ENCODE measurements at regions not wholly inside any gene's neighbourhood (a gene's known extent, or its start where the extent isn't known, plus 50 kb on each side); places are given as distances from the start of the nearest gene placed in this dataset.
"Not testable (repeated sequence)": the region's sequence is repeated elsewhere in the genome, so short reads cannot be mapped to it uniquely, and the experiment has no call there.

GRCh38 chr13:68895696-68896095 lies 1211.9 kb upstream of the ATXN8OS start:
- Histone ChIP-seq H3K27me3 (ENCODE audit: control insufficient read depth, extremely low read depth, insufficient read depth, low read length) (no peaks in the 10 kb centered on the region), H3K4me2 (ENCODE audit: control insufficient read depth, extremely low read depth, insufficient read depth, low read depth, low read length) (no peak overlapping the region), H3K36me3 (ENCODE audit: control insufficient read depth in 2 of 2, extremely low read depth in 1 of 2, insufficient read depth in 2 of 2, low read length in 2 of 2) (no peaks in the 10 kb centered on the region), H3K4me1 (ENCODE audit: control insufficient read depth, extremely low read depth, insufficient read depth, low read length) (no peaks in the 10 kb centered on the region), H3K79me2 (ENCODE audit: control insufficient read depth, insufficient read depth, low read length) (no peaks in the 10 kb centered on the region), H3K9me3 (ENCODE audit: control insufficient read depth, low read depth, low read length) (no peaks in the 10 kb centered on the region), H3K9ac (ENCODE audit: control insufficient read depth, extremely low read depth, insufficient read depth, low read length) (no peak overlapping the region), H3K4me3 (ENCODE audit: control insufficient read depth in 2 of 3, extremely low read depth in 1 of 3, insufficient read depth in 2 of 3, low read depth in 1 of 3, low read length in 3 of 3) (no peak overlapping the region), H3K27ac (ENCODE audit: control insufficient read depth, insufficient read depth, low read length) (no peak overlapping the region), H2AFZ (ENCODE audit: control insufficient read depth, low read length) (no peak overlapping the region), H3K9me1 (ENCODE audit: control insufficient read depth, extremely low read depth, insufficient read depth, low read length) (no peaks in the 10 kb centered on the region), H4K20me1 (ENCODE audit: control insufficient read depth, extremely low read depth, insufficient read depth, low read length) (no peaks in the 10 kb centered on the region)
- DNase-seq (ENCODE audit: low read depth, low spot score): no peak
- no peak for FAIRE-seq
- dilution Hi-C loops (cut with MboI; ENCODE audit: extremely low pct_ligation_motif_present, low sequenced_read_pairs): no loop called here
- TF ChIP-seq EZH2 (IDR thresholded peaks at IDR 0.05; ENCODE audit: low read length): no peak
- TF ChIP-seq CTCF (optimal IDR thresholded peaks at IDR 0.05 in 1 of 3, IDR thresholded peaks at IDR 0.05 in 1 of 3, conservative IDR thresholded peaks at IDR 0.05 in 1 of 3; ENCODE audit: extremely low read depth in 1 of 3, insufficient read depth in 2 of 3, low read length in 3 of 3): no peak

- H3K4me3 ChIP-seq (ENCODE audit: control insufficient read depth in 2 of 3, extremely low read depth in 1 of 3, insufficient read depth in 2 of 3, low read depth in 1 of 3, low read length in 3 of 3); H3K27me3 ChIP-seq (ENCODE audit: control insufficient read depth, extremely low read depth, insufficient read depth, low read length); H2AFZ ChIP-seq (ENCODE audit: control insufficient read depth, low read length); FAIRE-seq; H3K79me2 ChIP-seq (ENCODE audit: control insufficient read depth, insufficient read depth, low read length); DNase-seq (ENCODE audit: low read depth, low spot score); H3K9me3 ChIP-seq (ENCODE audit: control insufficient read depth, low read depth, low read length); H3K27ac ChIP-seq (ENCODE audit: control insufficient read depth, insufficient read depth, low read length); dilution Hi-C loops (cut with MboI; ENCODE audit: extremely low pct_ligation_motif_present, low sequenced_read_pairs); H3K4me1 ChIP-seq (ENCODE audit: control insufficient read depth, extremely low read depth, insufficient read depth, low read length); H3K9me1 ChIP-seq (ENCODE audit: control insufficient read depth, extremely low read depth, insufficient read depth, low read length); H3K36me3 ChIP-seq (ENCODE audit: control insufficient read depth in 2 of 2, extremely low read depth in 1 of 2, insufficient read depth in 2 of 2, low read length in 2 of 2); H4K20me1 ChIP-seq (ENCODE audit: control insufficient read depth, extremely low read depth, insufficient read depth, low read length); H3K9ac ChIP-seq (ENCODE audit: control insufficient read depth, extremely low read depth, insufficient read depth, low read length); H3K4me2 ChIP-seq (ENCODE audit: control insufficient read depth, extremely low read depth, insufficient read depth, low read depth, low read length): not testable (repeated sequence)
These were observed 1213.9 kb upstream of the ATXN8OS start for GRCh38 chr13:68893721-68894120.

GRCh38 chr13:68892596-68892995 lies 1215.0 kb upstream of the ATXN8OS start:
- H3K9me3 ChIP-seq (ENCODE audit: control insufficient read depth, low read depth, low read length); H3K79me2 ChIP-seq (ENCODE audit: control insufficient read depth, insufficient read depth, low read length); H2AFZ ChIP-seq (ENCODE audit: control insufficient read depth, low read length); FAIRE-seq; H3K36me3 ChIP-seq (ENCODE audit: control insufficient read depth in 2 of 2, extremely low read depth in 1 of 2, insufficient read depth in 2 of 2, low read length in 2 of 2); H3K4me3 ChIP-seq (ENCODE audit: control insufficient read depth in 2 of 3, extremely low read depth in 1 of 3, insufficient read depth in 2 of 3, low read depth in 1 of 3, low read length in 3 of 3); DNase-seq (ENCODE audit: low read depth, low spot score); H3K9ac ChIP-seq (ENCODE audit: control insufficient read depth, extremely low read depth, insufficient read depth, low read length); H3K4me2 ChIP-seq (ENCODE audit: control insufficient read depth, extremely low read depth, insufficient read depth, low read depth, low read length); dilution Hi-C loops (cut with MboI; ENCODE audit: extremely low pct_ligation_motif_present, low sequenced_read_pairs); H3K4me1 ChIP-seq (ENCODE audit: control insufficient read depth, extremely low read depth, insufficient read depth, low read length); H3K27me3 ChIP-seq (ENCODE audit: control insufficient read depth, extremely low read depth, insufficient read depth, low read length); H3K27ac ChIP-seq (ENCODE audit: control insufficient read depth, insufficient read depth, low read length); H3K9me1 ChIP-seq (ENCODE audit: control insufficient read depth, extremely low read depth, insufficient read depth, low read length); H4K20me1 ChIP-seq (ENCODE audit: control insufficient read depth, extremely low read depth, insufficient read depth, low read length): not testable (repeated sequence)

- H3K79me2 ChIP-seq (ENCODE audit: control insufficient read depth, insufficient read depth, low read length); H3K9me3 ChIP-seq (ENCODE audit: control insufficient read depth, low read depth, low read length); H3K4me1 ChIP-seq (ENCODE audit: control insufficient read depth, extremely low read depth, insufficient read depth, low read length); H3K9ac ChIP-seq (ENCODE audit: control insufficient read depth, extremely low read depth, insufficient read depth, low read length); DNase-seq (ENCODE audit: low read depth, low spot score); FAIRE-seq; H3K9me1 ChIP-seq (ENCODE audit: control insufficient read depth, extremely low read depth, insufficient read depth, low read length); H3K4me2 ChIP-seq (ENCODE audit: control insufficient read depth, extremely low read depth, insufficient read depth, low read depth, low read length); H3K4me3 ChIP-seq (ENCODE audit: control insufficient read depth in 2 of 3, extremely low read depth in 1 of 3, insufficient read depth in 2 of 3, low read depth in 1 of 3, low read length in 3 of 3); H3K27ac ChIP-seq (ENCODE audit: control insufficient read depth, insufficient read depth, low read length); H3K27me3 ChIP-seq (ENCODE audit: control insufficient read depth, extremely low read depth, insufficient read depth, low read length); H4K20me1 ChIP-seq (ENCODE audit: control insufficient read depth, extremely low read depth, insufficient read depth, low read length); dilution Hi-C loops (cut with MboI; ENCODE audit: extremely low pct_ligation_motif_present, low sequenced_read_pairs); H2AFZ ChIP-seq (ENCODE audit: control insufficient read depth, low read length); H3K36me3 ChIP-seq (ENCODE audit: control insufficient read depth in 2 of 2, extremely low read depth in 1 of 2, insufficient read depth in 2 of 2, low read length in 2 of 2): not testable (repeated sequence)
These were observed 1217.5 kb upstream of the ATXN8OS start for GRCh38 chr13:68890101-68890500.

Data from keratinocyte (primary cell).